ENCODE measurements at regions not wholly inside any gene's neighbourhood (a gene's known extent, or its start where the extent isn't known, plus 50 kb on each side); places are given as distances from the start of the nearest gene placed in this dataset.
"Not testable (repeated sequence)": the region's sequence is repeated elsewhere in the genome, so short reads cannot be mapped to it uniquely, and the experiment has no call there.

GRCh38 chr18:8882632-8883408 lies 177.5 kb downstream of the MTCL1 start:
- DNase-seq (no peak), ATAC-seq (no peak)
- H3K4me3 ChIP-seq: no peak overlapping the region
- no peaks in the 10 kb centered on the region for H3K36me3 ChIP-seq
- TF ChIP-seq CTCF (IDR thresholded peaks at IDR 0.05): no peak
- no peaks in the 10 kb centered on the region for H3K4me1 ChIP-seq
- intact Hi-C loops (cut with DNase I): no loop called here
- H3K27me3 ChIP-seq: no peaks in the 10 kb centered on the region
- H3K27ac ChIP-seq: no peak overlapping the region
- H3K9me3 ChIP-seq: peaks cover 0 to 48% (median 9%) of the 10 kb centered on the region in 11 donors
- 75 to 78% methylated on average over 15 of the region's 15 CpGs for WGBS, 2 donors

GRCh38 chr18:8883409-8883668 lies 178.0 kb downstream of the MTCL1 start:
- Histone ChIP-seq H3K27me3 (no peaks in the 10 kb centered on the region), H3K36me3 (no peaks in the 10 kb centered on the region), H3K4me1 (no peaks in the 10 kb centered on the region), H3K4me3 (no peak overlapping the region), H3K9me3 (peaks cover 0 to 52% (median 9%) of the 10 kb centered on the region in 11 donors), H3K27ac (no peak overlapping the region)
- ATAC-seq: no peak
- no peak for DNase-seq
- intact Hi-C loops (cut with DNase I): no loop called here
- whole genome bisulfite sequencing, 2 donors: 96% methylated on average over 1 of the region's 1 CpG
- no peak for TF ChIP-seq CTCF (IDR thresholded peaks at IDR 0.05)

- ATAC-seq; H3K4me3 ChIP-seq; DNase-seq; H3K36me3 ChIP-seq; H3K4me1 ChIP-seq; intact Hi-C loops (cut with DNase I); H3K27ac ChIP-seq; H3K27me3 ChIP-seq: not testable (repeated sequence)
- H3K9me3 ChIP-seq: peaks cover 0 to 39% (median 2%) of the 10 kb centered on the region in 11 donors
- WGBS, 2 donors: 91% methylated on average over 2 of the region's 2 CpGs
These were observed 182.5 kb downstream of the MTCL1 start for GRCh38 chr18:8887877-8888276.

- DNase-seq (no peak), ATAC-seq (no peak)
- Histone ChIP-seq H3K27me3 (peaks cover 0 to 4% (median 0%) of the 10 kb centered on the region in 7 donors), H3K9me3 (peaks cover 0 to 27% (median 0%) of the 10 kb centered on the region in 11 donors), H3K36me3 (no peaks in the 10 kb centered on the region), H3K4me3 (no peak overlapping the region), H3K4me1 (no peaks in the 10 kb centered on the region), H3K27ac (no peak overlapping the region)
- TF ChIP-seq CTCF (IDR thresholded peaks at IDR 0.05): no peak
- WGBS, 2 donors: 78% methylated on average over 2 of the region's 2 CpGs
- intact Hi-C loops (cut with DNase I): no loop called here
These were observed 184.1 kb downstream of the MTCL1 start for GRCh38 chr18:8889489-8889888.

GRCh38 chr18:8890503-8890902 lies 185.1 kb downstream of the MTCL1 start:
- DNase-seq; H3K4me1 ChIP-seq; H3K27me3 ChIP-seq; H3K36me3 ChIP-seq; ATAC-seq; H3K4me3 ChIP-seq; intact Hi-C loops (cut with DNase I); H3K27ac ChIP-seq: not testable (repeated sequence)
- H3K9me3 ChIP-seq: peaks cover 0 to 22% (median 0%) of the 10 kb centered on the region in 11 donors
- WGBS, 2 donors: 57 to 59% methylated on average over 3 of the region's 3 CpGs

Measured in heart right ventricle (tissue), 16 donors.